Ishikawa (cell line): ENCODE measurements at regions not wholly inside any gene's neighbourhood (a gene's known extent, or its start where the extent isn't known, plus 50 kb on each side); places are given as distances from the start of the nearest gene placed in this dataset.

ENCODE experiments used
- CEBPB ChIP-seq: IDR thresholded peaks from 2 replicates; pipeline ENCODE4 v1.6.1; 2012
- CREB1 ChIP-seq: IDR thresholded peaks from 2 replicates; pipeline ENCODE4 v1.6.1; 2012; ENCODE audit warnings: low read depth
- EGR1 ChIP-seq: IDR thresholded peaks from 2 replicates; pipeline ENCODE4 v1.6.1; 2012
- EP300 ChIP-seq: IDR thresholded peaks from 2 replicates; pipeline ENCODE4 v1.6.1; 2012; ENCODE audit warnings: borderline replicate concordance
- FOXM1 ChIP-seq: IDR thresholded peaks from 2 replicates; pipeline ENCODE4 v1.6.1; 2012; ENCODE audit warnings: low read depth, borderline replicate concordance
- MAX ChIP-seq: IDR thresholded peaks from 2 replicates; pipeline ENCODE4 v1.6.1; 2012
- NFIC ChIP-seq: IDR thresholded peaks from 2 replicates; pipeline ENCODE4 v1.6.1; 2012
- RAD21 ChIP-seq: IDR thresholded peaks from 2 replicates; pipeline ENCODE4 v1.6.1; 2012; ENCODE audit warnings: low read depth
- REST ChIP-seq: IDR thresholded peaks from 2 replicates; pipeline ENCODE4 v1.6.1; 2012; ENCODE audit warnings: low read depth, mild to moderate bottlenecking
- TAF1 ChIP-seq: IDR thresholded peaks from 2 replicates; pipeline ENCODE4 v1.6.1; 2012; ENCODE audit warnings: low read depth, mild to moderate bottlenecking
- TCF12 ChIP-seq: IDR thresholded peaks from 2 replicates; pipeline ENCODE4 v1.6.1; 2012; ENCODE audit warnings: low read depth
- TEAD4 ChIP-seq: IDR thresholded peaks from 2 replicates; pipeline ENCODE4 v1.6.1; 2012
- USF1 ChIP-seq: IDR thresholded peaks from 2 replicates; pipeline ENCODE4 v1.6.1; 2012
- YY1 ChIP-seq: IDR thresholded peaks from 2 replicates; pipeline ENCODE4 v1.6.1; 2012; ENCODE audit warnings: low read depth
- ZBTB7A ChIP-seq: IDR thresholded peaks from 2 replicates; pipeline ENCODE4 v1.6.1; 2012; ENCODE audit warnings: low read depth

- no peak for TF ChIP-seq CEBPB
- TF ChIP-seq TCF12 = no peak
- TF ChIP-seq EP300 = no peak
- no peak for TF ChIP-seq FOXM1
- TF ChIP-seq USF1 = no peak
- no peak for TF ChIP-seq REST
- TF ChIP-seq ZBTB7A = no peak
- TF ChIP-seq TEAD4 = no peak
- no peak for TF ChIP-seq EGR1
- no peak for TF ChIP-seq YY1
Measured at GRCh38 chr18:44620812-44621211, 59.9 kb upstream of the SETBP1 start.

- TF ChIP-seq TCF12 = no peak
- no peak for TF ChIP-seq EP300
- TF ChIP-seq CREB1 = no peak
- no peak for TF ChIP-seq MAX
- TF ChIP-seq TAF1 = no peak
- no peak for TF ChIP-seq CEBPB
- TF ChIP-seq USF1 = no peak
- no peak for TF ChIP-seq ZBTB7A
- no peak for TF ChIP-seq NFIC
- TF ChIP-seq REST = no peak
- no peak for TF ChIP-seq TEAD4
- TF ChIP-seq RAD21 = no peak
- no peak for TF ChIP-seq YY1
- TF ChIP-seq EGR1 = no peak
- no peak for TF ChIP-seq FOXM1
Measured at GRCh38 chr18:44624052-44624451, 56.6 kb upstream of the SETBP1 start.

- no peak for TF ChIP-seq TAF1
- TF ChIP-seq RAD21 = no peak
- no peak for TF ChIP-seq EP300
- TF ChIP-seq EGR1 = no peak
- no peak for TF ChIP-seq ZBTB7A
- TF ChIP-seq FOXM1 = no peak
- no peak for TF ChIP-seq REST
- TF ChIP-seq CREB1 = no peak
Measured at GRCh38 chr18:44625386-44625785, 55.3 kb upstream of the SETBP1 start.

GRCh38 chr18:44626236-44626635 is 54.5 kb upstream of the SETBP1 start:
- no peak for TF ChIP-seq CEBPB
- no peak for TF ChIP-seq ZBTB7A
- no peak for TF ChIP-seq NFIC
- TF ChIP-seq YY1 = no peak
- TF ChIP-seq FOXM1 = no peak
- TF ChIP-seq REST = no peak
- TF ChIP-seq TEAD4 = no peak
- TF ChIP-seq EP300 = no peak
